ENCODE measurements at regions not wholly inside any gene's neighbourhood (a gene's known extent, or its start where the extent isn't known, plus 50 kb on each side); places are given as distances from the start of the nearest gene placed in this dataset.
"Not testable (repeated sequence)": the region's sequence is repeated elsewhere in the genome, so short reads cannot be mapped to it uniquely, and the experiment has no call there.

DNA sequence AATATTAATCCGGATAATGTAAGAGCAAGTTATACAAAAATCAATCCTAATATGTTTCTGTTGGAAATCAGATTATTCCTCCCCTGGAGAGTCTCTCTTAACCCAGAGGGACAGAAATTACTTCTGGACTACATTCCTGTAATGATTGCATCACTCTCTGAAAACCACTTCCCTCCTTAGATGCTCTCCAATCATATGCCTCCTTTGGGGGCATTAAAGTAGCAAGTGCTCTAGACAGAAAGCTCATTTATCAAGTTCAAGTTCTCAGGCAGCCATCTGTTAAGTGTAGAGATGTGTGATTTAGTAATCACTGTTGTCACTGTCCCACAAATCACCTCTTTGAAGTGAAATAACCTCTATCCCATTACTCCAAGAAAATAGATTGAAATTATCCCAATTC, 247.1 kb downstream of the SLCO4C1 start:
- DNase-seq (ENCODE audit: low spot score), result no peak

DNA sequence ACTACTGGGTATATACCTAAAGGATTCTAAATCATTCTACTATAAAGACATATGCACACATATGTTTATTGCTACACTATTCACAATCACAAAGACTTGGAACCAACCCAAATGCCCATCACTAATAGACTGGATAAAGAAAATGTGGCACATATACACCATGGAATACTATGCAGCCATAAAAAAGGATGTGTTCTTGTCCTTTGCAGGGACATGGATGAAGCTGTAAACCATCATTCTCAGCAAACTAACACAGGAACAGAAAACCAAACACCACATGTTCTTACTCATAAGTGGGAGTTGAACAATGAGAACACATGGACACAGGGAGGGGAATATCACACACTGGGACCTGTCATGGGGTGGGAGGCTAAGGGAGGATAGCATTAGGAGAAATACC, 249.0 kb downstream of the SLCO4C1 start:
- not testable (repeated sequence) for DNase-seq (ENCODE audit: low spot score)

GRCh38 chr5:102040326-102040725, 255.8 kb downstream of the SLCO4C1 start:
- no peak for DNase-seq (ENCODE audit: low spot score)

GRCh38 chr5:102036927-102037326, 259.2 kb downstream of the SLCO4C1 start:
- no peak for DNase-seq (ENCODE audit: low spot score)

- DNase-seq (ENCODE audit: low spot score), result no peak
Observed at GRCh38 chr5:102031711-102032110, 264.4 kb downstream of the SLCO4C1 start.

GRCh38 chr5:102018690-102019089, 277.4 kb downstream of the SLCO4C1 start:
- DNase-seq (ENCODE audit: low spot score), result no peak

DNA sequence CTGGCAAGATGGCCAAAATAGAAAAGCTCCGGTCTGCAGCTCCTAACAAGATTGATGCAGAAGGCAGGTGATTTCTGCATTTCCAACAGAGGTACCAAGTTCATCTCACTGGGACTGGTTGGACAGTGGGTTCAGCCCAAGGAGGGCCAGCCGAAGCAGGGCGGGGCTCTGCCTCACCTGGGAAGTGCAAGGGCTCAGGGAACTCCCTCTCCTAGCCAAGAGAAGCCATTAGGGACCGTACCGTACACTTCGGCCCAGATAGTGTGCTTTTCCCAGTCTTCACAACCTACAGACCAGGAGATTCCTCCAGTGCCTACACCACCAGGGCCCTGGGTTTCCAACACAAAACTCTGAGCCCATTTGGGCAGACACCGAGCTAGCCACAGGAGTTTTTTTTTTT, 277.8 kb downstream of the SLCO4C1 start:
- DNase-seq (ENCODE audit: low spot score), result no peak

DNA sequence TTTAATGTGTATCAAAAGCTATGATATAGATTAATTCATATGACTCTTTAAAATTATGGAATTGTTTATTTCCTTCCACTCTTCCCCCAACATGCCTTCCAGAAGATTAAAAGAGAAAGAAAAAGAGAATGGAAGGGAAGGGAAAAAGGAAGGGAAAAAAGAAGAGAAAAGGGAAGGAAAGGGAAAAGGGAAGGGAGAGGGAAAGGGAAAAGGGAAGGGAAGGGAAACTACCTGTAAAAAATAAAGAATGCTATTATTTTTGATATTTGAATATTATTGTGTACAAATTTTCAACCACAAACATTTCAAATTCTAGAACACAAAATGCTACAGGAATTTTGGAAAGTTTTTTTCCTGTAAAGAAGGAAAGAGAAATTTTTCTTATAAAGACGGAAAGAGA, 281.7 kb downstream of the SLCO4C1 start:
- DNase-seq (ENCODE audit: low spot score), result no peak

- no peak for DNase-seq (ENCODE audit: low spot score)
Observed at GRCh38 chr5:102010644-102011043, 285.4 kb downstream of the SLCO4C1 start.

- no peak for DNase-seq (ENCODE audit: low spot score)
Observed at GRCh38 chr5:101997235-101997634, 298.8 kb downstream of the SLCO4C1 start.

DNA sequence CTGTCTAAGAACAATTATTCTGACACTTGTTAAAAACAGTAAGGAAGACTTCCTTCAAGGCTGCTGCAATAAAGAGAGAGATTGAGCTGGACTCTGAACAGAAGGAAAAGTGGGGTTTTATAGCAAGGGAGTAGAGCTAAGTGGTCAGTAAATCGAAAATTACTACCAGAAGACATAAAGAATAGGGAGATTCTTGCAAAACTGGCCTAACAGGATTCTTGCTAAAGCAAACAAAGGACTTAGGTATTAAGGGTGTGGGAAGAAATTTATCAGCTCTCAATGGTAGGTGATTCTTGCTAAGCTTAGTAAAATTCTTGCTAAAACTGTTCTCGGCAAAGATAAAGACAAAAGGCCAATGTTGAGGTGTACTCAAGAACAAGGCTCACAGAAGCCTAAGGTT, 300.5 kb downstream of the SLCO4C1 start:
- no peak for DNase-seq (ENCODE audit: low spot score)

- no peak for DNase-seq (ENCODE audit: low spot score)
Observed at GRCh38 chr5:101991486-101991885, 304.6 kb downstream of the SLCO4C1 start.

GRCh38 chr5:101989659-101990058, 306.4 kb downstream of the SLCO4C1 start:
- no peak for DNase-seq (ENCODE audit: low spot score)

GRCh38 chr5:101977729-101978345, 318.2 kb downstream of the SLCO4C1 start:
- peak; percentile 42 for DNase-seq (ENCODE audit: low spot score)

DNA sequence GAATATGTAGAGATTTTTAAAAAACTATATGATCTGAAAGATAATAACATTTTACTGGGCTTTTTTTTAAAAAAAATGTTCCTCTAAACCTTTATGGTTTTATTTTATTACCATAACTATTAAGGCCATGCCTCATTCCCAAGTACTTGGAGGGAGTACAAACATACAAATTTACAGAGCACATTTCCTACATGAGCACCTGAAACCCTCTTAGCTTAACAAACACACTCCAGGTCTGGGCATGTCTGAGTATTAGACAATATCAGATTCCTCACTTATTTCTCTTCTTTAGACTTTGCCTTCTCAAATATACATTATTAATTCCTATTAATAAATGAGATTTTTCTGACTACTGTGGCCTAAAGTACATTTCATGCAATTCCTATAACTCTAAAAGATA, 319.2 kb downstream of the SLCO4C1 start:
- DNase-seq (ENCODE audit: low spot score), result no peak

DNA sequence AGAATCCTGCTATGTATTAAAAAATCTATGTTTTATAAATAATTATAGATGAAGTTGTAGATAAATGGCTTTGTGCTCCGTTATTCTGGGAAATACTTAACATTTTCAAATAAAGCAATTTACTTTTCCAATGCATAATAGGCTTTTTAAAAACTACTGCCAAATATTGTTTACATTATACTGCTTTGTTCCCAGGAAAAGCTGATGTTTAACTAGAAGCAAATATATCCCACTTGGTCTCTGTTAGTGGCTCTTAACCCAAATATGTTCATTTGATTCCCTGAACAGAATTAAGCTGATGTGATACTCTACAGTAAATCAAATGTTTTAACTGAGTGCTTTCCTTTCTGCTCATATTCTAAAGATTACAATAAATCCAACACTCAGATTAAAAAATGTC, 326.3 kb downstream of the SLCO4C1 start:
- no peak for DNase-seq (ENCODE audit: low spot score)

DNA sequence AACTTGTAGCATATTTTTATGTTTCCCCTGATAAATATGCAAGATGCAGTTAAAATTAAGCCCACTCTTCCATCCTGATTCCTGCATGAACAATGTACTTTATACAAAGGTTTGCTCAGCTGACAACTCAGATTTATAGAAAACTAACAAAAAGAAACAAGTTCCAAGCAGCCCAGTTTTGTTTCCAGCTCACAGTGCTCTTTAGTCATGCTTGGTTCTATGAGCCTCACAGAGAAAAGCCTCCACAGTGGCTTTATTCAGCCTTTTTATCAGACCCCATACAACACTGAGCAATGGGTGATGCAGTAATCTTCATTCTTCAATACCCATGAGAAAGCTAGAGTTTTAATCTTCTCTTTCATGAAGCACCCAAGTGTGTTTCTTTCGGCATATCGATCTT, 329.6 kb downstream of the SLCO4C1 start:
- no peak for DNase-seq (ENCODE audit: low spot score)

DNA sequence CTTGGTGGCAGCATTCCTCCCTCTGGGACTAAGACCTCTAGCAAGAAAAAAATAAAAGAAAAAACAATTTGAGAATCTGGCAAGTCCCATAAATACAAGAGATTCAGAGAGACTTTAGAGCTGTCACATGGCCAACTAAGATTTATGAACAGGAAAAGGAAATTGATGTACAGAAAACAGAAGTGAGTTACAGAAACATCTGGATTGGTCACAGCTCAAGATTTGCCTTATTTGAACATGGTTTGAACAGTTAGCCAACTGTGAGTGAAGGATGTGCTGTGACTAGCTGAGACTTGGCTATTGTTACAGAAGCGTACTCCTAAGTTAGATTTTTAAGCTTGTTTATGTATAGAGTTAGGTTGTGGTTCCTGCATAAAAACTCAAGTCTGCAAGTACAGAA, 340.2 kb downstream of the SLCO4C1 start:
- no peak for DNase-seq (ENCODE audit: low spot score)

DNA sequence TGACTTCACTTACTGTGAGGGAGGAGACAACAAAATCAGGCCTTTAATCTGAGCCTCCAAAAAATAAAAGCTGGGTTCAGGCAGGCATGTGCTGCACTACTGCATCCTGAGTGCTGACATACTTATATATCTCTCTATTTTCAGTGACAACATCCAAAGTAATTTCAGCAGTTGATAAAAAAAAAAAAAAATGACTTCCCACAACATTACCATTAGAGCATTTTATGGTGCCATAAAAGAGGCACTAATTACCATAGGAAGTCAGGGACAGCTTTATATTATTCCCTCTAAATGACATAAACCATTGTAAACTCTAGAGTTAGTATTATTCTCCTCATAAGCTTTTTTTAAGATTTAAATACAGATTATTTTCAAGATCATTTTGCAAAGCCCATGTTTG, 346.1 kb downstream of the SLCO4C1 start:
- no peak for DNase-seq (ENCODE audit: low spot score)

- DNase-seq (ENCODE audit: low spot score), result no peak
Observed at GRCh38 chr5:101948615-101949014, 347.5 kb downstream of the SLCO4C1 start.

DNA sequence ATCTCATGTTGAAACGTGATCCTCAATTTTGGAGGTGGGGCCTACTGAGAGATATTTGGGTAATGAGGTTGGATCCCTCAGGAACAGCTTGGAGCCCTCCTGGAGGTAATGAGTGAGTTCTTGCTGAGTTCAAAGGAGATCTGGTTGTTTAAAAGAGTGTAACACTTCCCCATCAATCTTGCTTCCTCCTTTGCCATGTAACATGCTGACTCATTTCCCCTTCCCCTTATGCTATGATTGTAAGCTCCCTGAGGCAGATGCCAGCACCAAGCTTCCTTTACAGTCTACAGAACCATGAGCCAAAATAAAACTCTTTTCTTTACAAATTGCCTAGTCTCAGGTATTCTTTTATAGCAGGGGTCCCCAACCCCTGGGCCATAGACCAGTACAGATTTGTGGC, 352.3 kb downstream of the SLCO4C1 start:
- DNase-seq (ENCODE audit: low spot score), result no peak

- DNase-seq (ENCODE audit: low spot score), result peak; percentile 32
Observed at GRCh38 chr5:101942321-101942882, 353.7 kb downstream of the SLCO4C1 start.

DNA sequence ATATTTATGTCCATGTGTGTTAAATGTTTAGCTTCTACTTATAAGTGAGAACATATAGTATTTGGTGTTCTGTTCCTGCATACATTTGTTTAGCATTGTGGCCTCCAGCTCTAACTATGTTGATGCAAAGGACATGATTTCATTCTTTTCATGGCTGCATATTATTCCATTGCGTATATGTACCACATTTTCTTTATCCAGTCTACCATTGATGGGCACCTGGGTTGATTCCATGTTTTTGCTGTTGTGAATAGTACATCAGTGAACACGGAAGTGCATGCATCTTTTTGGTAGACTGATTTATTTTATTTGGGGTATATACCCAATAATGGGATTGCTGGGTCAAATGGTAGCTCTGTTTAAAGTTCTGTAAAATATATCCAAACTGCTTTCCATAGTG, 359.0 kb downstream of the SLCO4C1 start:
- DNase-seq (ENCODE audit: low spot score), result no peak

DNA sequence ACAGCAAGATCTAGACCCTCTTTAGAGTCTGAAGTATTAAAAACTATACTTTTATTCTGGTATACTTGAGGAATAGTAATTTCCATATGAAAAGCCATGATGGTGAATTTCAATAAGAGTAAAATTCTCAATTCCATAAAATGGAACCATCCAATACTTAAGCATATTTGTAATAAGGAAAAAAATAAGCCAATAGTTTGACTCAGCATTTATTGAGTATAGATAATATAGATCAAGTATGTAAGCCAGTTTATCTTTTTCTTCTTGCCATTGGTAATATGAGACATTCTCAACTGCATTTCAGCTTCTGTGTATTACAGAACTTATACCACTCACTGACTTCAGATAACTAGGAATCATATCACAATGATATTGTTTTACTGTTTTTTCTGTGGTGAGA, 361.0 kb downstream of the SLCO4C1 start:
- no peak for DNase-seq (ENCODE audit: low spot score)

Data from kidney capillary endothelial cell (primary cell).